Neural crest cell (in vitro differentiated cells): ENCODE measurements at regions not wholly inside any gene's neighbourhood (a gene's known extent, or its start where the extent isn't known, plus 50 kb on each side); places are given as distances from the start of the nearest gene placed in this dataset.

ENCODE experiments used
- DNase-seq: peaks from one replicate; pipeline ENCODE4 v3.0.0; 2021; ENCODE audit warnings: low read depth, mixed read lengths, low spot score
- H3K27ac Mint-ChIP-seq: one replicate; pipeline ENCODE4 v1.8.0; 2021; ENCODE audit warnings: mild to moderate bottlenecking, mixed read lengths; ENCODE audit not compliant: unreplicated experiment
- H3K27me3 Mint-ChIP-seq: 2 replicates; pipeline ENCODE4 v1.8.0; 2021; ENCODE audit warnings: low read depth, mild to moderate bottlenecking, mixed read lengths
- H3K36me3 Mint-ChIP-seq: 2 replicates; pipeline ENCODE4 v1.8.0; 2021; ENCODE audit warnings: low read depth, mild to moderate bottlenecking, mixed read lengths
- H3K4me1 Mint-ChIP-seq: 2 replicates; pipeline ENCODE4 v1.8.0; 2021; ENCODE audit warnings: mixed read lengths
- H3K4me3 Mint-ChIP-seq: one replicate; pipeline ENCODE4 v1.8.0; 2021; ENCODE audit warnings: mild to moderate bottlenecking, mixed read lengths
- H3K9me3 Mint-ChIP-seq: 2 replicates; pipeline ENCODE4 v1.8.0; 2021; ENCODE audit warnings: mixed read lengths
- CTCF ChIP-seq: fragments of 200-600 bp; sonication (generic); conservative IDR thresholded peaks from 2 replicates; pipeline ENCODE4 v1.5.0; 2021; ENCODE audit warnings: antibody characterized with exemption, mild to moderate bottlenecking

DNA sequence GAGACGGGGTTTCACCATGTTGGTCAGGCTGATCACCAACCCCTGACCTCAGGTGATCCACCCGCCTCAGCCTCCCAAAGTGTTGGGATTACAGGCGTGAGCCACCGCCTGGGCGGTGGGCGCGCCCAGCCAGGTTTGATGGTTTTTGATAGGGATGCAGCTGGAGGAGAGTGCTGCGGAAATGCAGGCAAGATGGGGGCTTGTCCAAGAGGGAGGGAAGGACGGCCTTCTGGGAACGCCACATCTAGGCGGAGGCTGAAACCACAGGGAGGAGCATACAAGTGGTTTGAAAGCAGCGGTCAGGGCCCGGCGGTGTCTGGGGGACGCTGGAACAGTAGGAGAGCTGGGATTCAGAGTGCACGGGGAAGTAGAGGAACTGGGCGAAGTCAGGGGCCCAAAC is 134.6 kb downstream of the VRK1 start:
- Mint-ChIP-seq H3K27ac (no peak overlapping the region), H3K36me3 (no peaks in the 10 kb centered on the region), H3K4me1 (no peaks in the 10 kb centered on the region), H3K9me3 (no peaks in the 10 kb centered on the region), H3K4me3 (no peak overlapping the region), H3K27me3 (no peaks in the 10 kb centered on the region)
- no peak for DNase-seq
- TF ChIP-seq CTCF, result no peak

DNA sequence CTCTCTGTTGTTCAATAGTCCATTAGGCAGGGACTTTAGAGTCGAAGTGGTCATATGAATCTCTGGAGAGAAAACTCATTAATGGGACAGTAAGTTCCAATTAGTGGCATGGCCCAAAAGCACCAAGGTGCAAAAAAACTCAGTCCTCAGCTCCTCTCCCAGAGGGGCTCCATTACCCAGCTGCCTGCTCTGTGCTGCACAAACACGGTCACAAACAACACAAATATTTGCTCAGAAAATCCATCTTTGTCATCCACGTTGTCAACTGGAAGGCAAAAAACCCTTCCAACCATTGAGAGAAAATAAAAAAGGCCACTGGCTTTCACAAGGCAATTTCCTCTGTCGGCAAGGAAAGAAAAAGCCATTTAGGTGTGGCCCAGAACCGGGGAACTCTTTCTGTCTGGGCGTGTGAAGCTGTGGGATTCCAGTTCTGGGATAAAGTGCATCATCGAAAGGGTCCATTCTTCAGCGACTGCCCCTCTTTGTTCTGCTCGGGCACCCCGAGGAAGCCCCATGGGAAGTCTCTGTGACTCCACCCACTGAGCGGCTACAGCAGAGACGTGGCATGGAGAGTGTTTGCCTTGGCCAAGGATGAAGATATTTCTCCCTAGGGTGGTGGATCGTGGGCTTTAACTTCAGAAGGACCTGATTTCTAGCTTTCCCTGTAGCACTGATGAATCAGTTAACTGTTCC is 137.6 kb downstream of the VRK1 start:
- H3K27ac Mint-ChIP-seq, result no peak overlapping the region

DNA sequence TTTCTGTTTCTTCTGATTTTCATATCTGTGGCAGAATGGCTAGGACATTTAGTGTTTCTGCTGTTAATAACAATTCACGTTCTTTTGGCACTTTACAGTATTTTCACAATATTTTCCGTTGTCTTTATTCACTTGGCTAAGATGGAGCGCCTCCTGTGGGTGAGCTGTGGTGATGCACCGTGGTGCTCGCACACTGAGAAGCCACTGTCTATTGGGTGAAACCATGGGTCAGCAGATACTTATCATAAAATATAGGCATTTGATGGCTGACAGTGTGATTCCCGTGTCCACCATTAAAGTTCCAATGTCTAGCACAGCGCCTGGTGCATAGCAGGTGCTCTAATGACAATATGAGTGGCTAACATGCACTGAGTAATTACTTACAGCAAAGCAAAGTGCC is 141.8 kb downstream of the VRK1 start:
- Mint-ChIP-seq H3K4me3 (no peak overlapping the region), H3K9me3 (no peaks in the 10 kb centered on the region), H3K4me1 (no peaks in the 10 kb centered on the region), H3K36me3 (no peaks in the 10 kb centered on the region), H3K27me3 (no peaks in the 10 kb centered on the region), H3K27ac (no peak overlapping the region)
- DNase-seq, result no peak
- TF ChIP-seq CTCF, result peak; percentile 54

More for the DNA sequence above, 137.6 kb downstream of the VRK1 start:
- no peak for DNase-seq
- Mint-ChIP-seq H3K36me3 (no peaks in the 10 kb centered on the region), H3K27me3 (no peaks in the 10 kb centered on the region), H3K9me3 (no peaks in the 10 kb centered on the region), H3K4me3 (no peak overlapping the region), H3K4me1 (no peaks in the 10 kb centered on the region)
- no peak for TF ChIP-seq CTCF

DNA sequence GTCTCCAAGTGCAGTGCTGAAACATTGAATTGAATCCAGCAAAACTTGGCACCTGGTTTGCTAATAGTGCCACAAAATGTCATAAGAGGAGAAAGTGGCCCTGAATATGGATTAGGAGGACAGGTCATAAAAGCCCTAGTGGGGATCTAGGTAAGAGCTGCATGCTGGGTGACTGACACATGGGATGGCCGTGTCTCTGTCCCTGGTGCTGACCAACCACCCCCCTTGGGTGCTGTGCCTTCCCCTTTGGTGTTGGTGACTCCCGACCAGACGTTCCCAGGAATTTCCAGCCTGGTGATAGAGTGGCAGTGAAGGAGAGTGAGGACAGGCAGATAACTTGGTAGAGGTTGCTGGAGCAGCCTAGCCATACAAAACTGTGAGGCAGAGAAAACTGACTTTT is 142.8 kb downstream of the VRK1 start:
- no peak for DNase-seq
- H3K27me3 Mint-ChIP-seq, result no peaks in the 10 kb centered on the region
- H3K9me3 Mint-ChIP-seq, result no peaks in the 10 kb centered on the region
- H3K4me1 Mint-ChIP-seq, result no peaks in the 10 kb centered on the region
- no peak for TF ChIP-seq CTCF
- H3K4me3 Mint-ChIP-seq, result no peak overlapping the region
- H3K27ac Mint-ChIP-seq, result no peak overlapping the region
- H3K36me3 Mint-ChIP-seq, result no peaks in the 10 kb centered on the region

DNA sequence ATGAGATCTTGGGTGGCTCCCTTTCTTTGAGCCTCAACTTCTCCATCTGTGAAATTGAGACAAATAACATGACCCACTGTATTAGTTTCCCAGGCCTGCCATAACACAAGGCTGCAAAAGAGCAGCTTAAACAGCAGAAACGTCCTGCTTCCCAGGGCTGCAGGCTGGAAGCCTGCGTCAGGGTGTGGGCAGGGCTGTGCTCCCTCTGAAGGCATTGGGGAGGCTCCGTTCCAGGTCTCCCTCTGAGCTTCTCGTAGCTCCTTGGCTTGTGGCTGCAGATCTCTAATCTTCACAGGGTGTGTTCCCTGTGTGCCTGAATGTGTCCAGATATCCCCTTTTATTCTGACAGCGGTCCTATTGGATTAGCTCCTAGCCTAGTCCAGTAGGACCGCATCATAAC is 147.1 kb downstream of the VRK1 start:
- no peaks in the 10 kb centered on the region for H3K4me1 Mint-ChIP-seq
- no peak for TF ChIP-seq CTCF
- H3K4me3 Mint-ChIP-seq, result no peak overlapping the region
- no peak for DNase-seq
- no peaks in the 10 kb centered on the region for H3K27me3 Mint-ChIP-seq
- no peak overlapping the region for H3K27ac Mint-ChIP-seq
- no peaks in the 10 kb centered on the region for H3K9me3 Mint-ChIP-seq
- H3K36me3 Mint-ChIP-seq, result peaks cover 5% of the 10 kb centered on the region
